OCI-LY1 (cell line): ENCODE measurements at regions not wholly inside any gene's neighbourhood (a gene's known extent, or its start where the extent isn't known, plus 50 kb on each side); places are given as distances from the start of the nearest gene placed in this dataset.

ENCODE experiments used
- H2AFZ ChIP-seq: fragments of 200-600 bp; sonication (generic), shearing (Covaris generic); 2 replicates; pipeline ENCODE4 v1.6.0; 2014; ENCODE audit warnings: antibody characterized with exemption, mild to moderate bottlenecking, low read length
- H3F3A ChIP-seq: fragments of 200-600 bp; sonication (generic), shearing (Covaris generic); 2 replicates; pipeline ENCODE4 v1.6.0; 2014; ENCODE audit warnings: mild to moderate bottlenecking, antibody characterized with exemption, low read length, moderate library complexity; ENCODE audit not compliant: insufficient read depth
- H3K27ac ChIP-seq: fragments of 200-600 bp; sonication (generic); 2 replicates; pipeline ENCODE4 v1.5.1; 2014; ENCODE audit warnings: low read length, mixed run types, mild to moderate bottlenecking, low read depth; ENCODE audit not compliant: poor library complexity, severe bottlenecking
- H3K27me3 ChIP-seq: fragments of 200-600 bp; sonication (generic); 2 replicates; pipeline ENCODE4 v1.6.0; 2014; ENCODE audit warnings: antibody characterized with exemption, mild to moderate bottlenecking, low read length, moderate library complexity; ENCODE audit not compliant: insufficient read depth
- H3K36me3 ChIP-seq: fragments of 200-600 bp; sonication (generic); 2 replicates; pipeline ENCODE4 v1.6.1; 2014; ENCODE audit warnings: mild to moderate bottlenecking, antibody characterized with exemption, low read length, moderate library complexity, mixed read lengths; ENCODE audit not compliant: insufficient read depth
- H3K4me1 ChIP-seq: fragments of 200-600 bp; sonication (generic); 2 replicates; pipeline ENCODE4 v1.5.1; 2014; ENCODE audit warnings: mild to moderate bottlenecking, low read length, moderate library complexity; ENCODE audit not compliant: insufficient read depth, severe bottlenecking
- H3K4me2 ChIP-seq: fragments of 200-600 bp; sonication (generic), shearing (Covaris generic); 2 replicates; pipeline ENCODE4 v1.6.1; 2014; ENCODE audit warnings: low read length
- H3K4me3 ChIP-seq: fragments of 200-600 bp; sonication (generic); 2 replicates; pipeline ENCODE4 v1.5.1; 2014; ENCODE audit warnings: low read length, low read depth, mild to moderate bottlenecking, mixed read lengths; ENCODE audit not compliant: poor library complexity, severe bottlenecking
- H3K79me2 ChIP-seq: fragments of 200-600 bp; shearing (Covaris generic); 2 replicates; pipeline ENCODE4 v1.6.1; 2016; ENCODE audit warnings: mixed run types, low read length, mixed read lengths; ENCODE audit not compliant: insufficient read depth
- H3K9ac ChIP-seq: fragments of 200-600 bp; sonication (generic), shearing (Covaris generic); 2 replicates; pipeline ENCODE4 v1.6.1; 2014; ENCODE audit warnings: mild to moderate bottlenecking, low read length, mixed read lengths
- H3K9me2 ChIP-seq: fragments of 200-600 bp; sonication (generic), shearing (Covaris generic); 2 replicates; pipeline ENCODE4 v1.6.1; 2014; ENCODE audit warnings: low read depth, mild to moderate bottlenecking, low read length, mixed read lengths
- H3K9me3 ChIP-seq: fragments of 200-600 bp; shearing (Covaris generic); 2 replicates; pipeline ENCODE4 v1.6.1; 2014; ENCODE audit warnings: low read length, mixed read lengths
- H4K20me1 ChIP-seq: fragments of 200-600 bp; sonication (generic), shearing (Covaris generic); 2 replicates; pipeline ENCODE4 v1.6.0; 2016; ENCODE audit warnings: mild to moderate bottlenecking, low read length; ENCODE audit not compliant: insufficient read depth
- CTCF ChIP-seq: fragments of 200-600 bp; sonication (generic), shearing (Covaris generic); IDR thresholded peaks from 2 replicates; pipeline ENCODE4 v1.5.1; 2017; ENCODE audit warnings: mild to moderate bottlenecking, antibody characterized with exemption, low read length, moderate library complexity, mixed read lengths
- EZH2 ChIP-seq: fragments of 200-600 bp; sonication (generic), shearing (Covaris generic); IDR thresholded peaks from 2 replicates; pipeline ENCODE4 v1.8.0; 2017; ENCODE audit warnings: borderline replicate concordance, mixed run types, mild to moderate bottlenecking, antibody characterized with exemption, low read length, moderate library complexity, mixed read lengths

GRCh38 chr1:5455651-5456050, 536.6 kb downstream of the NPHP4 start:
- Histone ChIP-seq H3K36me3 (no peaks in the 10 kb centered on the region), H3K9me2 (no peaks in the 10 kb centered on the region), H2AFZ (no peak overlapping the region), H3F3A (no peaks in the 10 kb centered on the region), H3K9me3 (no peaks in the 10 kb centered on the region), H4K20me1 (no peaks in the 10 kb centered on the region), H3K27ac (no peak overlapping the region), H3K4me3 (no peak overlapping the region), H3K79me2 (no peaks in the 10 kb centered on the region), H3K4me1 (no peaks in the 10 kb centered on the region), H3K9ac (no peak overlapping the region), H3K4me2 (no peak overlapping the region), H3K27me3 (no peaks in the 10 kb centered on the region)
- no peak for TF ChIP-seq EZH2
- TF ChIP-seq CTCF, result no peak

DNA sequence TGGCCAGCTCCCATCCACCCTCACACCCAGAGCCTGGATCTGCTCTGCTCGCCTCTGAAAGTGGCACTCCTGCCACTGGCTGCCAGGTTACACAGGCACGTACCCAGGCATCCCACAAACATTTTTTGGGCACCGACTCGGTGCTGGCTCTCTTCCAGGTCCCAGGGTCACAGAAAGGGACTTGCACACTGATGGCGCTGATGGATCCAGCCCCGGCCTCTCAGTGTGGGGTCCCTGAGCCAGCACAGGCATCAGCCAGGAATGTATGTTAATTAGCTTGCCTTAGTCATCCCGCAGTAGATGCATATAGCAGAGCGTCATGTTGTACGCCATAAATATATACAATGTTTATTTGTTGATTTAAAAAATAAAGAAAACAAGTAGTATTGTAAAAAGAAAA, 537.2 kb downstream of the NPHP4 start:
- Histone ChIP-seq H3K4me3 (no peak overlapping the region), H3K9ac (no peak overlapping the region), H3K36me3 (no peaks in the 10 kb centered on the region), H3K9me2 (no peaks in the 10 kb centered on the region), H3K4me2 (no peak overlapping the region), H3K27me3 (no peaks in the 10 kb centered on the region), H2AFZ (no peak overlapping the region), H4K20me1 (no peaks in the 10 kb centered on the region), H3K79me2 (no peaks in the 10 kb centered on the region), H3K9me3 (no peaks in the 10 kb centered on the region), H3K27ac (no peak overlapping the region), H3K4me1 (no peaks in the 10 kb centered on the region), H3F3A (no peaks in the 10 kb centered on the region)
- no peak for TF ChIP-seq CTCF
- TF ChIP-seq EZH2, result no peak

GRCh38 chr1:5453347-5453746, 538.9 kb downstream of the NPHP4 start:
- Histone ChIP-seq H3F3A (no peaks in the 10 kb centered on the region), H3K79me2 (no peaks in the 10 kb centered on the region), H3K27ac (no peak overlapping the region), H3K9ac (no peak overlapping the region), H3K36me3 (no peaks in the 10 kb centered on the region), H3K9me2 (no peaks in the 10 kb centered on the region), H4K20me1 (no peaks in the 10 kb centered on the region), H3K4me2 (no peak overlapping the region), H3K4me1 (no peaks in the 10 kb centered on the region), H3K4me3 (no peak overlapping the region), H3K9me3 (no peaks in the 10 kb centered on the region), H2AFZ (no peak overlapping the region), H3K27me3 (no peaks in the 10 kb centered on the region)
- no peak for TF ChIP-seq EZH2
- no peak for TF ChIP-seq CTCF
